Tibial artery (tissue), 4 donors: ENCODE measurements at regions not wholly inside any gene's neighbourhood (a gene's known extent, or its start where the extent isn't known, plus 50 kb on each side); places are given as distances from the start of the nearest gene placed in this dataset.

Source experiments
- DNase-seq, 2 donors: peaks; one replicate each; pipeline ENCODE4 v3.0.0-alpha.2; 2019
- H3K27ac ChIP-seq, 2 donors: fragments of 200-600 bp; sonication (generic) in 1 of 2; 1 replicate in 1 of 2; 2 replicates in 1 of 2; pipeline ENCODE4 v1.5.1; 2018 to 2019; ENCODE audit warnings: mild to moderate bottlenecking in 1 of 2
- H3K27me3 ChIP-seq, 2 donors: fragments of 200-600 bp; sonication (generic) in 1 of 2; one replicate each; pipeline versions ENCODE4 v1.5.1 to v1.6.0; 2016 to 2019
- H3K36me3 ChIP-seq, 3 donors: fragments of 200-600 bp; sonication (generic) in 2 of 3; one replicate each; pipeline ENCODE4 v1.5.1; 2016 to 2019; ENCODE audit warnings: mild to moderate bottlenecking in 2 of 3
- H3K4me1 ChIP-seq, 4 donors: fragments of 200-600 bp; sonication (generic) in 2 of 4; 1 replicate in 3 of 4; 2 replicates in 1 of 4; pipeline ENCODE4 v1.5.1; 2016 to 2019
- H3K4me3 ChIP-seq, 2 donors: fragments of 200-600 bp; sonication (generic) in 1 of 2; 1 replicate in 1 of 2; 2 replicates in 1 of 2; pipeline ENCODE4 v1.5.1; 2018 to 2019; ENCODE audit warnings: mild to moderate bottlenecking in 2 of 2
- H3K9me3 ChIP-seq, 3 donors: fragments of 200-600 bp; sonication (generic) in 1 of 3; one replicate each; pipeline ENCODE4 v1.5.1; 2016 to 2019
- CTCF ChIP-seq, 2 experiments: fragments of 200-600 bp in 1 of 2; fragments of 450-650 bp in 1 of 2; IDR thresholded peaks; one replicate each; pipeline ENCODE4 v1.5.1; 2017 to 2019; ENCODE audit warnings: antibody characterized with exemption in 2 of 2, mild to moderate bottlenecking in 1 of 2, moderate library complexity in 1 of 2
- intact Hi-C: fragments of 100-400 bp; cut with DNase I; formaldehyde crosslinking; loops from one replicate; pipeline ENCODE4 v1.15.0; 2023; ENCODE audit warnings: low total_unique reads

- peak in 1 of 2 donors; percentile 59 for DNase-seq
- TF ChIP-seq CTCF (IDR thresholded peaks at IDR 0.05) = no peak
- intact Hi-C loops = no loop called here
- no peaks in the 10 kb centered on the region for H3K27me3 ChIP-seq
- peak overlapping the region; percentile 49 to 61 for H3K27ac ChIP-seq
- no peaks in the 10 kb centered on the region for H3K9me3 ChIP-seq
- peaks cover 0 to 37% (median 24%) of the 10 kb centered on the region in 4 donors for H3K4me1 ChIP-seq
- no peaks in the 10 kb centered on the region for H3K36me3 ChIP-seq
- H3K4me3 ChIP-seq = peak overlapping the region; percentile 17 to 33
These were observed 95.9 kb upstream of the COL5A1 start for GRCh38 chr9:134545543-134546245.

- Histone ChIP-seq H3K9me3 (no peaks in the 10 kb centered on the region), H3K27me3 (no peaks in the 10 kb centered on the region), H3K36me3 (no peaks in the 10 kb centered on the region), H3K4me3 (peak overlapping the region; percentile 17 to 33), H3K4me1 (peaks cover 0 to 39% (median 26%) of the 10 kb centered on the region in 4 donors), H3K27ac (peak overlapping the region; percentile 49 to 61)
- intact Hi-C loops = no loop called here
- DNase-seq = peak in 1 of 2 donors; percentile 62
- TF ChIP-seq CTCF (IDR thresholded peaks at IDR 0.05) = no peak
These were observed 95.3 kb upstream of the COL5A1 start for GRCh38 chr9:134546246-134546731.

GRCh38 chr9:134546746-134547145 is 94.9 kb upstream of the COL5A1 start:
- peak overlapping the region; percentile 49 to 61 for H3K27ac ChIP-seq
- H3K4me3 ChIP-seq = no peak overlapping the region
- no peaks in the 10 kb centered on the region for H3K27me3 ChIP-seq
- peak in 1 of 2 donors; percentile 57 for DNase-seq
- intact Hi-C loops = no loop called here
- TF ChIP-seq CTCF (IDR thresholded peaks at IDR 0.05) = no peak
- peaks cover 0 to 44% (median 28%) of the 10 kb centered on the region in 4 donors for H3K4me1 ChIP-seq
- no peaks in the 10 kb centered on the region for H3K36me3 ChIP-seq
- H3K9me3 ChIP-seq = no peaks in the 10 kb centered on the region

DNA sequence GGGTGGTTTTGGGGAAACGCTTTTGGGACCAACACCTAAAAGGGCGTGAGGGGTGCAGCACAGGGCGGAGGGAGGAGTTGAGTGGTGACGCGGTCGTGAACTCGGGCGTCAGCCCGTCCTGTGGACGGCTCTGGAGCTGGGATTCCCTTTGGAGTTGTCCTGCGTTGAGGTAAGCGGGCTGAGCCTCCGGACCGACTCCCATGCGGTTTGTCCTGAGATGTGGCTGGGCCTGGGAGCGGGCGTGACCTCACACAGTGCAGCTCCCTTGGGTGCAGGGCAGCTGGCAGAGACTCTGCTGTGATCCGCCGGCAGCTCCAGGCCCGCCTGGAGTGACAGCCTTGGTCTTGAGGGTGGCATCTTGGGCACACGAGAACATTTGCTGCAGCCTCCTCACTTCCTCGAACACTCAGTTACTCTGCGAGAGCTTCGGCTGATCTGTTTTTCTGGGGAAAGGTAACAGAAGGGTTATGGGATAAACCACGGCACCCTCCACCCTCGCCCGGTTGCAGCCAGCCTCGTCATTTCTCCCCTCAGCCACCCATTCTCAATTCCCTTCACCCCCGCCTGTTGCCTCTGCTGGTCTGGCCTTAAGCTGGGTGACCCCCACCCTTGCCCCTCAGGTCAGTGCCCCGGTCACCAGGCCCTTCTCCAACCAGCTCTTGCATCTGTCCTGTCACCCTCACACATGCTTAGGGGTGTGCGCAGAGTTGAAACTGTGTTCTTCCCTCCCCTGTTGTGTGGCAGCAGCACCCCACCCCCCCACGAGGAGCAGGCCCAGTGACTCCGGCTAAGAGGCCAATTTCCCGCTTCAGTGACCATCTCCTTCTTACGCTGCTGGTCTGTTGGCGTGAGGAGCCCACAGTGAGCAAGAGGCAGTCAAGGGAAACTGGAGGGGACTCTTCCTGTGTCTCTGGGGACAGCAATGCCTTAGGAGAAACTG is 94.2 kb upstream of the COL5A1 start:
- no peaks in the 10 kb centered on the region for H3K27me3 ChIP-seq
- peaks cover 0 to 50% (median 35%) of the 10 kb centered on the region in 4 donors for H3K4me1 ChIP-seq
- no peak overlapping the region for H3K27ac ChIP-seq
- TF ChIP-seq CTCF (IDR thresholded peaks at IDR 0.05) = no peak
- no peaks in the 10 kb centered on the region for H3K9me3 ChIP-seq
- H3K36me3 ChIP-seq = no peaks in the 10 kb centered on the region
- DNase-seq = peak in 1 of 2 donors; percentile 67
- H3K4me3 ChIP-seq = no peak overlapping the region
- intact Hi-C loops = no loop called here

DNA sequence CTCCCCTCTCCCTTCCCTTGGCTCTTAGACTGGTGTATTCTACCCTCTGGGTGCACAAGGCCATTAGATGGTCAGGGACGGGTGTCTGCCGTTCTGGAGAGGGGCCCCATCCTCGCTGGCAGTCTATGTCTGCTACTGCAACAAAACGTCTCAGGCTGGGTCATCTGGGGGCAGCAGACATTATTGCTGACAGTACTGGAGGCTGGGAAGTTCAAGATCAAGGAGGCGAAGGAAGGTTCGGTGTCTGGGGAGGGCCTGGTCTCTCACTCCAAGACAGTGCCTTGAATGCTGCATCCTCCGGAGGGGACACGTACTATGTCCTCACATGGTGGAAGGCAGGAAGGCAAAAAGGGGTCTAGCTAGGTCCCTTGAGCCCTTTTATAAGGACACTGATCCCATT is 93.4 kb upstream of the COL5A1 start:
- DNase-seq = peak in 1 of 2 donors; percentile 39
- TF ChIP-seq CTCF (IDR thresholded peaks at IDR 0.05) = no peak
- Histone ChIP-seq H3K36me3 (no peaks in the 10 kb centered on the region), H3K4me3 (no peak overlapping the region), H3K4me1 (peaks cover 0 to 58% (median 42%) of the 10 kb centered on the region in 4 donors), H3K9me3 (no peaks in the 10 kb centered on the region), H3K27ac (no peak overlapping the region), H3K27me3 (no peaks in the 10 kb centered on the region)
- intact Hi-C loops = no loop called here
